HuH-7.5 (cell line): ENCODE measurements at regions not wholly inside any gene's neighbourhood (a gene's known extent, or its start where the extent isn't known, plus 50 kb on each side); places are given as distances from the start of the nearest gene placed in this dataset.

Source experiments
- DNase-seq: peaks from one replicate; pipeline ENCODE4 v3.0.0; 2011; ENCODE audit warnings: low spot score

DNA sequence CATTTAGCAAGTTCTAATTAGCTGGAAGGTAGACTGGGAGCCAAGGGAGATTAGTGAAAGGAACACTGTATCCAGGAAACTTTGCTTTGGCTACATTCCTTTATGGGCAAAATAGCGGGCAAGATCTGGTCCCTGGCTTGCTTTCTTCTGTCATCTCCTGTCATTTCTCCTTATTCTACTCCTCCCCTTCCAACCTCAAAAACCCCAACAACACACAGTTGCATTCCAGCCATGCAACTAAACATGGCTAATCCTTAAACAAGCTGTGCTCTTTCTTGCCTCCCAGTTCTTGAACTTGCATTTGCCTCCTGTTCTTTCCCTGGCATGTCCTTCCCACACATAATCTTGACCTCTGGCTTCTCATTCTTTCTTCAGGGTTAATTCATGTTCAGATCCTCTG, 59.5 kb upstream of the CDCA7L start:
- DNase-seq, result no peak

DNA sequence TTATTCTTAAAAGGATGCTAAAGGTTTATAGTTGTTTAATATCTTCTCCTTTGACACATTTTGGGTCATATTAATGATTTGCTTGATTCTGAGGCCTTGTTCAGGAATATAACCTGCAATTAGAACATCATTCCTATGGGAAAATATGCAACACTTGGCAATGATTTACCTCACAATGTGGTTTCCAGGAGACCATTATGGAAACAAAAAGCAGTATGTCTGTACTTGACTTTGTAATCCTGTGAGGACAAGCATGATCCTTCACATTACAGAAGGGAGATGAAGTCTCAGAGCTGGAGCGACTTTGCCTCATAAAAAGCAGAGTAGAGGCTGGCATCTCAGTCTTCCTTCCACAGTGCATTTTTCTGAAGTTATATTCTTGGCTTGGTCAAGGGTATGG, 57.0 kb upstream of the CDCA7L start:
- DNase-seq, result no peak

GRCh38 chr7:22001345-22002004, 55.8 kb upstream of the CDCA7L start:
- DNase-seq, result peak; percentile 59

DNA sequence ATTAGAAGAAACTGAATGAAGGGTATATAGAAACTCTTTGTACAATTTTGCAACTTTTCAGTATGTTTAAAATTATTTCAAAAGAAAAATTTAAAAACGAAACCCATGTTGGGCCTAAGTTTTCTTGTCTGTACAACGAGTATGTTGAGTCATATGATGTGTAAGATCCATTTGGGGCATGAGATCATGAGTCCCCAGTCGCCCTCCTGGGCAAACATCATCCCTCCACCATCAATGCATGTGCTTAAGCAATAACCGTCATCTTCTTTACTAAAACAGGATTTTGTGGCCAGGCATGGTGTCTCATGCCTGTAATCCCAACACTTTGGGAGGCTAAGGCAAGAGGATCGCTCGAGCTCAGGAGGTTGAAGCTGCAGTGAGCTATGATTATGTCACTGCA, 54.2 kb upstream of the CDCA7L start:
- DNase-seq, result no peak

- no peak for DNase-seq
Observed at GRCh38 chr7:21996641-21997040, 50.9 kb upstream of the CDCA7L start.
